ENCODE measurements at regions not wholly inside any gene's neighbourhood (a gene's known extent, or its start where the extent isn't known, plus 50 kb on each side); places are given as distances from the start of the nearest gene placed in this dataset.

DNA sequence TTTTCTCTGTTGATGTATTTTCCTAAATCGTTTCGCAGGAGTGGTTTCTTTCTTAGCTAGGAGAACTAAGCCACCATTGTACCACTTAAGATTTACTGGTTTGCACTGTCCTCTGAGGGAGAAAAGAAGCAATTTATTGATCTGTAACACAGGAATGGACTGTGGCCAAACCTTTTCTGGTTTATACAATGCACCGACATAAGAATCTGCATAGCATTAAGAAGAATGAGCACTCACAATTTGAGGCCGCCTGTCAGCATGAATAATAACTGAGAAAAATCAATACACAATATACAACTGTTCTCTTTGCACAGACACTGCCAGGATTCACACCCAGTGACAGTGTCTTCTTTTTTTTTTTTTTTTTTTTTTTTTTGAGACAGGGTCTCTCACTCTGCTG lies 168.6 kb upstream of the DMRT1 start (continued):
- TF ChIP-seq EP300 (IDR thresholded peaks at IDR 0.05) (no peak), POLR2A (IDR thresholded peaks at IDR 0.05; ENCODE audit: low read length) (no peak), CHD4 (IDR thresholded peaks at IDR 0.05; ENCODE audit: borderline replicate concordance) (no peak)

DNA sequence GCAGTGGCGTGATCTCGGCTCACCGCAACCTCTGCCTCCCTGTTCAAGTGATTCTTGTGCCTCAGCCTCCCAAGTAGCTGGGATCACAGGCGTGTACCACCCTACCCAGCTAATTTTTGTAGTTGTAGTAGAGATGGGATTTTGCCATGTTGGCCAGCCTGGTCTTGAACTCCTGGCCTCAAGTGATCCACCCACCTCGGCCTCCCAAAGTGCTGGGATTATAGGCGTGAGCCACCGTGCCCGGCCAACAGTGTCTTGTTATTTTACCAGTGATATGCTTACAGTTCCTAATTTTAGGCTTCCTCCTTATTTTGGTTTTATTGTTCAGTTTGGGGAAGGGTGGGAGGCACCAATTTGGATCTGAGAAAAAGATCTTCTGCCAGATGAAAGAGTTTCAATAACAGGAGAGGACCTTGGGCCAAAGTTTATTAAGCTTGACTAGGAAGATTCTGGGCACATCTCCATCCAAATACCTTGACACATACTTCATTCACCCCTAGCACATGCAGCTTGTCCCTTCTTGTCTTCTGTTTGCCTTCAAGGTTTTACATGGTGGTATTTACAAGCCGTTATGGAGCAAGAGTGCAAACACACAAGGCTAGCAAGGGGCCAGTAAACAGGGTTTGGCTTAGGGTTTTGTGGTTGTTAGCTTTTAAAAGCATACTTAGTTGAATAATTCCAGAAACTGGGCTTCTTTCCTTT lies 168.1 kb upstream of the DMRT1 start:
- peaks cover 37% of the 10 kb centered on the region for H3K4me1 ChIP-seq
- ChIA-PET POLR2A (no interaction called here), CTCF (interaction anchor here (1.0 to 2.0 kb wide), 4 partner anchors 9 to 28 kb away, joined by 3 to 7 read pairs (median 3); no protein-coding TSS in a partner anchor)
- FAIRE-seq = no peak
- H3K27ac ChIP-seq = peak overlapping the region; percentile 3 to 60; a peak in 3 of 6 replicates
- DNase-seq (ENCODE audit: low read depth in 1 of 2, low spot score in 1 of 2) = no peak
- peak overlapping the region; percentile 48 for H3K4me2 ChIP-seq
- no peaks in the 10 kb centered on the region for H3K9me3 ChIP-seq
- peak in 1 of 2 experiments; percentile 47; a peak in 3 of 6 replicates for ATAC-seq
- H3K4me3 ChIP-seq = no peak overlapping the region
- 0 out of 4 replicates have a peak, but pooled peaks of 1 of the 2 experiments have one; percentile 6 for TF ChIP-seq CEBPB (IDR thresholded peaks at IDR 0.05)
- TF ChIP-seq, protein P1, sequence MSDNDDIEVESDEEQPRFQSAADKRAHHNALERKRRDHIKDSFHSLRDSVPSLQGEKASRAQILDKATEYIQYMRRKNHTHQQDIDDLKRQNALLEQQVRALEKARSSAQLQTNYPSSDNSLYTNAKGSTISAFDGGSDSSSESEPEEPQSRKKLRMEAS (IDR thresholded peaks at IDR 0.05) = no peak
- 80% methylated on average over 9 of the region's 9 CpGs for WGBS (ENCODE audit: missing lambda C conversion rate)

DNA sequence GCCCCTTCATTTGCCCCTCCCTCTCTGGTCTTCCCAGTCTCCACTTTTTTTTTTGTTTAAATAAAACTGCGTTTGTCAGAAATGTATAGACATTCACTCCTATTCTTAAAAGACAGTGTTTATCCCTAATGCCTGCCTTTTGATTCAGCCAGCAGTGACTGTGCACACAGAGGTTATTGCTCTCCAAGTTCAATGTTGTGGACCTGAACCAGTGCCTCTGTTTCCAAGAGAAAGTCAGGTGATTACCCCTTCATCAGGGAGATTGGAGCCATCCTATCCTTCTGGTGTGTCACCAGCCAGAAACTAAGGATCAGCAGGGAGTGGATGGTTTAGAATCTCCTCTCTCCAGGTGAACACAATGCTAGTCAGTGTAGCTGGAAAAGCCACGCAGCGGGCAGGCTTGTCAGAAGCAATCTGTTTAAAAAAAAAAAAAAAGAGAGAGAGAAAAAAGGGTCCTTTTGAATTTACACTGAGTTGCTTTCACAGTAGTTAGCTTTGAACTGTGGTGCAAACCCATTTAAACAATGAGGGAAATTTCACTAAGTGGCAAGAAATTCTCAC lies 167.5 kb upstream of the DMRT1 start:
- CTCF ChIA-PET = interaction anchor here (1.0 to 2.0 kb wide), 2 partner anchors 8 to 25 kb away, joined by 3 to 7 read pairs; no protein-coding TSS in a partner anchor
- FAIRE-seq (no peak), DNase-seq (ENCODE audit: low read depth in 1 of 2, low spot score in 1 of 2) (no peak), ATAC-seq (peak in 1 of 2 experiments; percentile 30; a peak in 3 of 6 replicates)
- POLR2A ChIA-PET = no interaction called here
- H3K4me2 ChIP-seq = peak overlapping the region; percentile 48
- H3K4me1 ChIP-seq = peaks cover 37% of the 10 kb centered on the region
- WGBS (ENCODE audit: missing lambda C conversion rate) = 61% methylated on average over 3 of the region's 3 CpGs
- TF ChIP-seq ESRRA (IDR thresholded peaks at IDR 0.05; ENCODE audit: borderline replicate concordance, low read length) = no peak
- TF ChIP-seq HEYL (CRISPR knock-in tag; IDR thresholded peaks at IDR 0.05) = no peak
- no peak for TF ChIP-seq MAFK (IDR thresholded peaks at IDR 0.05; ENCODE audit: partially characterized antibody)
- no peak for TF ChIP-seq MYC (IDR thresholded peaks at IDR 0.05; ENCODE audit: borderline replicate concordance, low read length)
- TF ChIP-seq, protein P2, sequence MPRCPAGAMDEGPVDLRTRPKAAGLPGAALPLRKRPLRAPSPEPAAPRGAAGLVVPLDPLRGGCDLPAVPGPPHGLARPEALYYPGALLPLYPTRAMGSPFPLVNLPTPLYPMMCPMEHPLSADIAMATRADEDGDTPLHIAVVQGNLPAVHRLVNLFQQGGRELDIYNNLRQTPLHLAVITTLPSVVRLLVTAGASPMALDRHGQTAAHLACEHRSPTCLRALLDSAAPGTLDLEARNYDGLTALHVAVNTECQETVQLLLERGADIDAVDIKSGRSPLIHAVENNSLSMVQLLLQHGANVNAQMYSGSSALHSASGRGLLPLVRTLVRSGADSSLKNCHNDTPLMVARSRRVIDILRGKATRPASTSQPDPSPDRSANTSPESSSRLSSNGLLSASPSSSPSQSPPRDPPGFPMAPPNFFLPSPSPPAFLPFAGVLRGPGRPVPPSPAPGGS (IDR thresholded peaks at IDR 0.05) = no peak
- no peak for TF ChIP-seq ZFP36 (IDR thresholded peaks at IDR 0.05; ENCODE audit: borderline replicate concordance, partially characterized antibody)
- no peak for TF ChIP-seq RNF2 (IDR thresholded peaks at IDR 0.05; ENCODE audit: borderline replicate concordance, low read depth)
- TF ChIP-seq NFE2L2 (conservative IDR thresholded peaks at IDR 0.05; ENCODE audit: low read length) = no peak
- TF ChIP-seq FOSL2 (IDR thresholded peaks at IDR 0.05) = no peak
- no peak for TF ChIP-seq FOSL2 (CRISPR knock-in tag; IDR thresholded peaks at IDR 0.05)
- no peak for TF ChIP-seq HOXB5 (CRISPR knock-in tag; IDR thresholded peaks at IDR 0.05)
- no peak for TF ChIP-seq KDM5A (IDR thresholded peaks at IDR 0.05)
- no peak for TF ChIP-seq GATA3 (IDR thresholded peaks at IDR 0.05; ENCODE audit: borderline replicate concordance)
- TF ChIP-seq, protein P3, sequence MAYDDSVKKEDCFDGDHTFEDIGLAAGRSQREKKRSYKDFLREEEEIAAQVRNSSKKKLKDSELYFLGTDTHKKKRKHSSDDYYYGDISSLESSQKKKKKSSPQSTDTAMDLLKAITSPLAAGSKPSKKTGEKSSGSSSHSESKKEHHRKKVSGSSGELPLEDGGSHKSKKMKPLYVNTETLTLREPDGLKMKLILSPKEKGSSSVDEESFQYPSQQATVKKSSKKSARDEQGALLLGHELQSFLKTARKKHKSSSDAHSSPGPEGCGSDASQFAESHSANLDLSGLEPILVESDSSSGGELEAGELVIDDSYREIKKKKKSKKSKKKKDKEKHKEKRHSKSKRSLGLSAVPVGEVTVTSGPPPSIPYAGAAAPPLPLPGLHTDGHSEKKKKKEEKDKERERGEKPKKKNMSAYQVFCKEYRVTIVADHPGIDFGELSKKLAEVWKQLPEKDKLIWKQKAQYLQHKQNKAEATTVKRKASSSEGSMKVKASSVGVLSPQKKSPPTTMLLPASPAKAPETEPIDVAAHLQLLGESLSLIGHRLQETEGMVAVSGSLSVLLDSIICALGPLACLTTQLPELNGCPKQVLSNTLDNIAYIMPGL (CRISPR knock-in tag; IDR thresholded peaks at IDR 0.05; ENCODE audit: borderline replicate concordance) = no peak
- TF ChIP-seq RARB (CRISPR knock-in tag; IDR thresholded peaks at IDR 0.05) = no peak
- TF ChIP-seq RCOR1 (IDR thresholded peaks at IDR 0.05; ENCODE audit: low read depth, low read length) = no peak
- no peaks in the 10 kb centered on the region for H3K9me3 ChIP-seq
- peak overlapping the region; percentile 3 to 60; a peak in 3 of 6 replicates for H3K27ac ChIP-seq
- H3K4me3 ChIP-seq = no peak overlapping the region

Data from A549 (cell line).